ENCODE measurements at regions not wholly inside any gene's neighbourhood (a gene's known extent, or its start where the extent isn't known, plus 50 kb on each side); places are given as distances from the start of the nearest gene placed in this dataset.
"Not testable (repeated sequence)": the region's sequence is repeated elsewhere in the genome, so short reads cannot be mapped to it uniquely, and the experiment has no call there.

DNA sequence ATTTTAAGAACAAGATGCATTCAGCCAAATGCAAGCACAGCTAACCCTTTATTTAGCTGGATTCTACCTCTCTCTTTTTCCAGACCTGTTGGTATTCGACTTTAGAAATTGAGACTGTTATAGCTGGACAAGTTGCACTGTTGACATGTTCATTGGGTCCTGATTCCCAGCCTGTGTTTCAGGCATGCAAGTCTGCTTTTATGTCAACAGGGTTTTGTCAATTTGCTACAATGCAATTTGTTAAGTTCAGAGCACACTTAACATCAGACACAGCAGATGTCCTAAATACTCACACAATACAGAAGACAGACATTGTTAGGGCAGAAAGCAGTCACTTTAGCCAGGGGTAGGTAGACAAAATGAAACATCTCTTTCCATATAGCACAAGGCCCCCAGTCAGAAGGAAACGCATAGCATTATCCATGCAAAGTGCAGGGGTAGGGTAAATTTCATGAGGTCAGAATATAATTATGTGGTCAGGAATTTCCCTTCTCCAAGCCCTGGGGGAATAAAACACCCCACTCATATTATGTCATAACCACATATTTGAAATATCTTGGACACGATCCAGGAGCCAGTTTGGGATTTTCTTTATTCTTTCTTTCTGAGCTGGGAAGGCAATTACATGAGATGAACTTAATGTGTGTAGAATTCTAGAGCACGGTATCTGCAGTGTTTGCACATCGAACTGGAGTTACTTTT is 504.1 kb downstream of the NTRK3 start:
- no peak for DNase-seq (ENCODE audit: low spot score)

DNA sequence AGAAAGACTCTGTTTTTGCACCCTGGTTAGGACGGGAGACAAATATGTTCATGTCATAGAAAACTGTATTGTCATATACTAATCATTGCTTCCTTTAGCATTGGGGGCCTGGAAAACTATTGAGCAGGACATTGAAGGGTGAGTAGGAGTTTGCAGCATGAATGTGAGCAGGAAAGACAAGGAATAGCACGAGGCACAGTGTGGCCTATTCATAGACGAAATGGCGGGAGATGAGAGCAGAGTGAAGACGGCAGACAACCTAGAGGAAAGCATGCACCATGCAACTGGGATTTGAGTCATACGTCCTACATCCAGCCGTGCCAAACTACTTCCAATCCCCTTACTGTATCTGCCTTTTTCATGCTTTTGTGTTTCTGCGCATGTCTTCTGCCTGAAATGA is 508.1 kb downstream of the NTRK3 start:
- no peak for DNase-seq (ENCODE audit: low spot score)

DNA sequence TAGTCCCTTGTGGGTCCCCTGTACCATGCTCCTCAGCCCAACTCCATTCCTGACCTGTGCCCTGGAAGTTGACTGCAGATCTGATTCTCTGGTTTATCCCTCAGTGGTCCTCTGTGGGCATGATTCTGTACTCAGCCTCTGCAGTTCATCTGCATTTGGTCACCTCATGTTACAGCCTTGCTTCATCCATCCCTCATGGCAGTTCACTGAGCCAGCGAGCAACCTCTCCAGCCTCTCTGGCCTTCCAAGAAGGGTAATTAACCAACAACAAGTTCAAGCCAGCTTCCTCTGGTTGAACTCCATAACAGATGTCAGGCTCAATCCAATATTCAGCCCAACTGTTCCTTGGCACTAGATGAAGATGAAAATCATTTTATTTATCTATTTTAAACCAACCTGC is 509.5 kb downstream of the NTRK3 start:
- no peak for DNase-seq (ENCODE audit: low spot score)

DNA sequence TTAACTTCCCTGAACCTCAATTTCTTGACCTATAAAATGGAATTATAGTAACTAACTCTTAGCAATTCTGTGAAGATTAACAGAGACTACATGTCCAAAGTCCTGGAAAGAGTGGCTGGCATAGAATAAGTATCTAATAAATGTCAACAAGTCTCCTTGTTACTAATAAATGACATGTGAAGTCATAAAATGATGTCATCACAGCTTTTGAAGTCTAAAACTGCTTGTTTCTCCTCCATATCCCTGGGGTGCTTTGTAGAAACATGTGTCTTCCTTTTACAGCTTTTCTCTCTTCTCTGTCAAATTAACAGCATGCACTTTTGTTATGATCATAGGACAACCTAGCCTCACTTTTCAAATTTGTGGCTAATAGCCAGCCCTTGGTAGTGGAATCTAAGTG is 510.2 kb downstream of the NTRK3 start:
- DNase-seq (ENCODE audit: low spot score), result no peak

DNA sequence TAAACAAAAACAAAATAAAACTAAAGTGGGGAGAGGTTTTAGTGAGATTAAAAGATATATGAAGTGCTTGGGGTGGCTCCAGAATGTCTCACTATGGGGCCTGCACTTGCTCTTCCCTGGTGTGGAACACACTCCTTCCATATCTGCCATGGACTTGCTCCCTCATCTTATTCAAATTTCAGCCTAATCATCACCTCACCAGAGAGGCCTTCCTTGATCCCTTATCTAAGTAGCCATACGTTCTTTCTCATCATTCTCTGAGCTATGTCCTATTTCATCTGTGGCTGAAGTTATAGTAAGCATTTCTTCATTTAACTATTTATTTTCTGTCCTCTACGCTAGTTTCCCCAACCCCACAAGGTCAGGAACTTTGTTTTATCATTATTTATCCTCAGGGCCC is 511.7 kb downstream of the NTRK3 start:
- no peak for DNase-seq (ENCODE audit: low spot score)

DNA sequence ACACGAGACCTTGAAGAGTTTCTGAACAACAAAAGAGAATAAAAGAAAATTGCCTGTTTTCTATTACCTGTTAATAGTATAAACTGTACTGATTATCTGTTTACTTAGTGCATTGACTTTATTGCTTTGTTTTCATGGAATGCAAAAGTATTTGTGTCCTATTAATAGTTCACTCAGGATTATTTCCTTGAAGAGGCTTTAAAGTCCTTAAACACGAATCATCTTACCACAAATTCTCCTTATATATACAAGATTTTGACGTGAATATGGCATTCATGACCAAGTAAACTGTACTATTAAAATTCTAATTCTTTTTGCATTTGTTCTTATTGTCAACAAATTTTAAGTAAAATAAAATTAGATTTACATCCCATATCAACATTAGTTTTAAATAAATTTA is 513.0 kb downstream of the NTRK3 start:
- DNase-seq (ENCODE audit: low spot score), result no peak

DNA sequence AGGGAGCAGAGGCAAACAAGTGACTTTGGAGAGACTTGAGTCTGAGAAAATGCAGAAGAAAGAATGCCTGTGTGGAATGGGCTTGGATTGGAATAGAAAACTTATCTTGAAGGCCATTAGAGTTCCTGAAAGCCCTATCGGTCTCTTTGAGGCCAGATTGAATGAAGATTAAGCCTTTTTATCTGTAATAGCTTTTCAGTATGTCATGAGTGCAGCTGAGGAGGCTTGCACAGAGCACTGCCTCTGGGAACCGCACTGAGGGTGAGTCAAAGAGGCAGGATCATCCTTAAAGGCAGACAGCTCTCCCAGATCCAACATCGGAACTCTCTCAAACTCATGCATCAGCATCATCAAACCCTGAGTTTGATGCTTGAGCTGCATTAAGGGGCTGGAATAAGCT is 515.2 kb downstream of the NTRK3 start:
- DNase-seq (ENCODE audit: low spot score), result no peak

DNA sequence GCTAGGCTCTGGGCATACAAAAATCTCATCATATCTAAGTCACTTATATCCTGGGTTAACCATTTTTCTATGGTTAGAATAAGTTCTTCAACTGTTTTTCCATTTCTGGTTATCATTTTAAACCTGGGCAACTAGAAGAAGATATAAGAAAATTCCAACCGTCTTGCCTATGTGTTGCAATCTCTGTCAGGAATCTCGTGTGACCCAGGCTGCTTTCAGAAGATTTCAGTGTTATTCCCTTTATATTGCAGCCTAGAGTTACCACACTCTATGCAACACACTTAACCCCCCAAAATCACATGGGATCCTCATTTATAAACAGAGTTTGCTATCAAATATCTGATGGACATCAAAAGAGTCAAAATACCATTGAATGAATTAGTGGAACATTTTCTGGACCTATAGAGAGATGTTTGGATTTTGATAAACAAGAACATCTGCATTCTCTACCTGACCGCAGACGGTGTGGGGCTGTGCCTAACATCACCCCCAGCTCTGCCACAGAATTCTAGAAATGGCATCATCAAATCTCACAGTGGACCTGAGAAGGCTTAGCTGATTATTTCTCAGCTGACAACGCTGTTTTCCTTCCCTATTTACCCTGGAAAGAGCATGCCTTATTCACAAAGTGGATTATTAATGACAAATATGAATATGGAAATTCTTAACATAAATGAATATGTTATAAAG is 515.7 kb downstream of the NTRK3 start:
- no peak for DNase-seq (ENCODE audit: low spot score)

DNA sequence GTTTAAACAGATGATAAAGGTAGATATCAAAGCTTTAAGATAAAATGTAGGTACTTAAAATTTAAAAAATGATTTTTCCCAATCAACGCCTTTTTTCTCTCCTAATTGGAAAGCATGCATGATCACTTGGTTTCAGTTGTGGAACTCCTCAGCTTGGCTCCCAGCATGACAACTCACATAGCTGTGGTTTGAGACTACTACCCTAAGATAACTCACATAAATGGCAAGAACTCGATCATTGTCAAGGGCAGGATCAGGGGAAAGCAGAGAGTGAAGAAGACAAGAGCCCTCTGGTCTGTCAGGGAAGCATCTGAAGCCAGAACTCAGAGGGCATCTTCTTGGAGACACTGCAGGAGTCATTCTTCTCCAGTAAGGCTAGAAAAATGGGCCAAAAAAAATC is 516.7 kb downstream of the NTRK3 start:
- no peak for DNase-seq (ENCODE audit: low spot score)

DNA sequence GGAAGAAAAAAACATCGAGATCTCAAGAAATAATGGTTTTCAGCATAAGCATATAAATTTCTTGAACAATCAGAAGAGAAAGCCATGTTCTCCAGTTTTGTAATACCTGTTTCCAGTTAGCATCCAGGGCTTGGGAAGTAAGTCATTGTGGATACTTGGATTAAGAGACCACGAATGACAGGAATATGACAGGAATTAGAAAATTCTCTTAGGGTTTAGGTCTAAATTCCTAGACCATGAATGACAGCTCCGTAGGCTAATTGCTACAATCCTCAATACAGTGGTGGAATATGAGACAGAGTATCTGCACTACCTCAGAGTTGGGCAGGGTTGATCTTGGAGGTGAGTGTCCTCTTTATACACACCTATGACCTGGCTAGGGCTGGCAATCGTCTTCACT is 517.5 kb downstream of the NTRK3 start:
- DNase-seq (ENCODE audit: low spot score), result no peak

DNA sequence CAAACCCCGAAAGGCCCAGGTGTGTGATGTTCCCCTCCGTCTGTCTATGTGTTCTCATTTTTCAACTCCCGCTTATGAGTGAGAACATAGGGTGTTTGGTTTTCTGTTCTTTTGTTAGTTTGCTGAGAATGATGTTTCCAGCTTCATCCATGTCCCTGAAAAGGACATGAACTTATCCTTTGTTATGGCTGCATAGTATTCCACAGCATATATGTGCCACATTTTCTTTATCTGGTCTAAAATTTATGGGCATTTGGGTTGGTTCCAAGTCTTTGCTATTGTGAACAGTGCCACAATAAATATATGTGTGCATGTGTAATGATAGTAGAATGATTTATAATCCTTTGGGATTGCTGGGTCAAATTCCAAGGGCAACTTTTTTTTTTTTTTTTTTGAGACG is 519.1 kb downstream of the NTRK3 start:
- not testable (repeated sequence) for DNase-seq (ENCODE audit: low spot score)

DNA sequence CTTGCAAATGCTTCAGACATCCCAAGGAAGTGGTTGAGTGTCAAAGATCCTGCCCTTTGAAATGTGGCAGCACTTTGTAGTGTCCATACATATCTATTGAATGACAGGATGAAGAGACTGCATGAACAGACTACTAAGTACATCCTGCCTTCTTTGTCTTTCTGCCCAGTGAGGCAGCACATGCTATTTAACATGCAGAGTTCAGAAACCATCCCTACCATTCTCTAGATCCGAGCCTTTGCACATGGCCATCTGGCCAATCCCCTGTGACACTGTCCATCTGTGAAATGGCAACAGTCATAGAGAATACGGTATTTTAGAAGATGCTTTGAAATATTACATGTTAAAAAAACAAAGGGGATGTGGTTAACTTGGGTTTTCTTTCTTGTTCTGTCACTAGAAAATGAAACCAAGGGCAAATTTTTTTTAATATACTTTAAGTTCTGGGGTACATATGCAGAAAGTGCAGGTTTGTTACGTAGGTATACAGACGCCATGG is 519.6 kb downstream of the NTRK3 start:
- no peak for DNase-seq (ENCODE audit: low spot score)

DNA sequence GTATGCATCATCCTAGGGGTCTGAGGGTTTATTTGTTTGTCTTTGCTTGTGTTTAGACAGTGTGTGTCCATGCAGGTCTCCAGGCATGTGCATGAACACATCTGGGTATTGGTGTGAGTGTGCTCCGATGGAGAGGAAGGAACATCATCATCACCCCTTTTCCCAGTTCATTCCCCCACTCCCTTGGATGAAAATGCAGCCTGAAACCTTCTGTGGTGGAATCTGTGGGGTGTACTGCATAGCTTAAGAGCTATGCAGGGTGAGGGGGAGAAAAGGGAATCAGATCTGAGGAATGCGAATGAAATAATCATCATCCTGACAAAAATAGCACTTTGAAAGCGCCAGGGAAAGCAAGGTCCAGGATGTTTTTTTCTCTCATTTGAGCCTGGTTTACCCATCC is 520.1 kb downstream of the NTRK3 start:
- DNase-seq (ENCODE audit: low spot score), result no peak

DNA sequence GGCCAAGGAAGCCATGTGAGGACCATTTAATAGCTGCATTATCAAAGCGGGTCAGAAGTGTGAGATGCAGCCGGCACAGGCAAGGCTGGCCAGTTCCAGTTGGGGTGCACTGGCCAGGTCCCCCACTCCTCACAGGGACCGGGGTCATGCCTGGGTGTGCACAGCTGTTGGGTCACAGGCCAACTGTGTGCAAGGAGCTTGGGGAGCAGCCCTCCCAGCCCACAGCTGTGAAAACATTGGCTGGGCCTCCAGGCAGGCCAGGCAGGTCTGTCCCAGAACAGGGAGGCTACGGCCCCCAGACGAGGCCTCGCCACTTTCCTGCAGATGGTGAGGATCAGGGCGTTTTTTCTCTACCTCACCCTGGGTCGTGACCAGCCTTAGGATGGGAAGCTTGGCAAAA is 521.0 kb downstream of the NTRK3 start:
- no peak for DNase-seq (ENCODE audit: low spot score)

DNA sequence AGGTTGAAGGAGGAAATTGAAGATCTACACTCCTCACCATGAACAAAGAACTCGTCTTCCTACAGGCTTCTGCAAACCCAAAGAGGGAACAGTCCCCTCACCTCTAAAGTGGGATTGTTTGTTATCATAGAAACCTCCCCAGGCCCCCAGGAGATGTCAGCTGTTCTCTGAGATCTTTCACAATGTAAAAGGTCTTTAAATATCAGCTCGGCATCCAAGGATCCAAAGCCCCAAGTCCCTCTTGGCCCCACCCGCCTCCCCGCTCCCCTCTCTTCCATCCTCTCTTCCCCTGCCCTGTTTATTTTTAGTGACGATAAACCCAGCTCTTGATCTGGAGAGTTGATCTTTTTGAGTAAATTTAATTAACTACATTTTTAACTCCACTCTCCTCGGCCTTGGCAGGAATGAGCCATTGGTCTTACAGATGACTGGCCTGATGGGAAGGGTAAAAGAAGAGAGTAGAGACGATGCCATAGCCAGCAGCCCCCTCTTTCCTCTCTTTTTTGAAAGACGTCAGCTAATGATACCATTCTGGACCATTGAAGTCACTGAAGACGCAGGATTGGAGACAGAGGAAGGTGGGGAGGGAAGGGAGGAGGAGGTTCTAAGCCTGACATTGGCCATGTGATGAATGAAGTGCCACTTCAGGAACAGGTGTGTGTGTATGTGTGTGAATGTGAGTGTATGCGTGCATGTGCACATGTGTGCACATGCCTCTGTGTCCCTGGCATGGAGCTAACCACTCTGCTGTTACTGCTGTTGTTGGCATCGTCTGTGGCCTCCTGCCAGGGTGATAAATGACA is 521.8 kb downstream of the NTRK3 start:
- DNase-seq (ENCODE audit: low spot score), result no peak

DNA sequence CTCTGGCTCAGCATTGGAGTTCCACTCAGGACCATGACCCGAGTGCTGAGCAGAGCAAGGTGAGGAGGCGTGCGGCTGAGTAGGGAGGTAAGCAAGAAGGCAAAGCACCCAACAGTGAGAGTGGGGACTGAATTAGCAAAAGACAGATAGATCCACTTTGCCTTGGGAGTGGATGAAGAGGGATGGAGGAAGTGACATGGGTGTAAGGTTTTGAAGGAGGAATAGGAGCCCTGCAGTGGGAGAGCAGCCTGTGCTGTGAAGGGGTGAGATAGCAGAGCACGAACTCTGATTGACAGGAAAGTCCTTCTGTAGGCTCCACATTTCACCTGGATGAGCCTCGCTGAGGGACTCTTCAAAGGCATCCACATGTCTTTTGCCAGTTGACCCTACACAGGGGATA is 522.6 kb downstream of the NTRK3 start:
- DNase-seq (ENCODE audit: low spot score), result no peak

DNA sequence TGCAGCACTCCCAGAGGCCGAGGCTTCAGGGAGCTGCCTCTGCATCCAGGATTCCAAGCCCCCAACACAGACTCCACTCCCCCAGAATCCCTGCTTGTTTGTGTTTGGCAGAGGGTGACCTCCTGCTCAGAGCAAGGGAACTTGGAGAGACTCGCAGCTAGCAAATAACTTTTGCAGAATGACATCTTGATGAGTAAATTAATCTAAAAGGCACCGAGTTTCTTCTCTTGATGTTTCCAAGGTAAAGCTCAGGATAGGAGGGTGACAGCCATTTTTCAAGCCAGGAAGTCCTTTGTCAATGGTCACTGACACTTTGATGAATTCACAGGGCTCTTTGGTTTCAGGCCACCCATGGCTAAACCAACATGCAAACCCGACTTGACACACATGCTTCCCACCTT is 523.0 kb downstream of the NTRK3 start:
- DNase-seq (ENCODE audit: low spot score), result no peak

DNA sequence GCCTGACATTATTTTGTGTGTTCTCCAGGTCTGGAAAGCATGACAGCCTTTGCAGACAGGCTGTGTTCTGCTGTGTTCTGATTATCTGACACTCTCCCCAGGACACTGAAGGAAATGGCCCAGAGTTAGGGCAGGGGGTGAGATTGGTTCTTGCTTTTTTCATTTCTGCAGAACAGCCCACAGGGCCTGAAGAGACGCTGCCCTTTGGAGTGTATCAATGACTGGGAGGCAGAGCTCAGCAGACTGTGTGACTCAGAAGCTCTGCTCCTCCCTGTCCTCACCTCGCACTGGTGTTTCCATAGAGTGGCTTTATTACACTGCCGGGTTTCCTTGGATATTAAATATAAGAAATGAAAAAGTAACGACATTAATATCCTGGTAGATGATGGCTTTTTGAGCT is 523.6 kb downstream of the NTRK3 start:
- no peak for DNase-seq (ENCODE audit: low spot score)

DNA sequence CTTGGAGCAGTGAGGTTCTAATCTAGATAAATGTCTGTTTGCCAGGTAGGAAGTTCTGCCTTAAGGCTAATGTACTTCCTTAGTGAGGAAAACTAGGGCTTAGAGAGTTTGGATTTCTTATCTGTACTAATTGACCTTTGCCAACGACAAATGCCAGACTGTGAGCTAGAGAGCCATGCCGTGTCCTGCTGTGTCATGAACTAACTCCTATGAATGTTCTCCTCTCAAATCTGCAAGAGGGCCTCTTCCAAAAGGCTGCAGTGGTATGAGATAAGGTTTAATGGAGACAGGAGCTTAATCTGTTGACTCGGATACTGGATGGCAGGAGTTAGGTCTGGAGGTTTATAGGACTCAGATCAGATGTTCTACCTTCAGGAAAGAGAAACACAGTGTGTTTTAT is 524.9 kb downstream of the NTRK3 start:
- no peak for DNase-seq (ENCODE audit: low spot score)

DNA sequence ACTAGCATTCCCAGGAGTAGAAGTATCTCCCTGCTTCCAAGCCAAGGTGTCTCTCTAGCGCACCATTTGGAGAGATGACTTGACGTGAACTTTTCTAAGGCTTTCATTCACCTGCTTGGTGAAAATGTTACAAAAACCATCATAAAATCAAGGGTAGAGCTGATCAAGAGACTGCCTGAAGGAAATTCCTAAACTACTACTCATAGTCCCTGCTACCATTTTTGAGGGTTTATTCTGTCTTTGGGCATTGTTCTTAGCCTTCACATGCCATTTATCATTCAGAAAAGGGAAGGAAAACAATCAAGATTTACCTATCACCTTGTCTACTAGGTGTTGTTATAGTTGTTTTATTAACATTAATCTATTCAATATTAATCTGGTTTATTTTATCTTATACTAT is 525.8 kb downstream of the NTRK3 start:
- no peak for DNase-seq (ENCODE audit: low spot score)

DNA sequence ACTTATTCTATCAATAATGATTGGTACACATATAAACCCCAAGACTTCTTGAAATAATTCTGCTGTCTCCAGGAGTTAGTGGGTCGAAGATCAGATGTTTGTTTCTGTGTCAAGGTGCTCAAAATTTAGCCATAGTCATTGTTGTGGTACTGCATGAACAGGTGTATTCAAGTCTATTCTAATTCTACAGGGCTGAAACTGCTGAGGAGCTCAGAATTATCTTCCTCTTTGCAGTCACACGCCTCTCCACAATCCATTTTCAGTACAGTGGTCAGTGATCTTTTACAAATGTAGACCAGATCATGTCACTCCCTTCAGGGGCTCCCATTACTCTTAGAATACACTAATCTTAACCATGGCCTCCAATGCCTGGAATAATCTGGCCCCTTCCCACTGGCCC is 527.5 kb downstream of the NTRK3 start:
- no peak for DNase-seq (ENCODE audit: low spot score)

DNA sequence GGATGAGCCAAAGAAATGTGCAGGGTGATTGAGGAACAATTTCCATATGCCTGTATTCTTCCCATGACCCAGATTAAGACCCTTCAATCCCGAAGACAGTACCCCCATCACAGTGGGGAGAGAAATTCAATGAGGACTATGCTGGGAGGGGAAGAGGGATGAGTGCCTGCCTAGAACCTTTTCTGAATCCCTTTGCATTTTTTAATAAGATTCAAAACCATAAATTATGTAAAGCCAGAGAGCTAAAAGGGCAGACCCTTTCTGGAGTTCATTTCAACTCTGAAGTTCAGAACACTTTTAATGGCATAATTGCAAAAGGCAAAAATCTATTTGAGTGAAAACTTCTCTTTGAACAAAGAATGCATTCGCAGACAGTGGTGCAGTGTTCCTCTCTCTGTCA is 529.5 kb downstream of the NTRK3 start:
- DNase-seq (ENCODE audit: low spot score), result no peak

DNA sequence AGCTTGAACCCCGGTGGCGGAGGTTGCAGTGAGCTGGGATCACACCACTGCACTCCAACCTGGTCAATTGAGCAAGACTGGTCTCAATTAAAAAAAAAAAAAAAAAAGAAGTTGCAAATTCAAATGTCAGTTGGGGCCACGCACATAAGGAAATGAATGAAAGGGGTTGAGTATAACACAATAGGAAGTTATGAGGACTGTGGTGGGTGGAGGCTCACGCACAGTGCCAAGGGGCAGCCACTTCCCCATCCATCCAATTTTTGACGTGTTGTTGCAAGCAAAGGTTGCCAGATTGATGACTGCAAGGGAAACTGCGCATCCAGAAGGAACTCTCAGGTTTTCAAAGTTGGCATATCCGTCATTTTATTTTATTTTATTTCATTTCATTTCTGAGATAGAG is 532.2 kb downstream of the NTRK3 start:
- DNase-seq (ENCODE audit: low spot score), result no peak
